HG03342 (cell line): ENCODE measurements at regions not wholly inside any gene's neighbourhood (a gene's known extent, or its start where the extent isn't known, plus 50 kb on each side); places are given as distances from the start of the nearest gene placed in this dataset.

ENCODE experiments used
- ATAC-seq: cut with Tn5 transposase; IDR thresholded peaks from one replicate; pipeline ENCODE4 v1.9.1; 2021; ENCODE audit warnings: mild to moderate bottlenecking, moderate library complexity; ENCODE audit not compliant: unreplicated experiment

- no peak for ATAC-seq
These were observed 129.1 kb downstream of the TPRA1 start for GRCh38 chr3:127461286-127461910.

GRCh38 chr3:127459891-127460290 is 130.6 kb downstream of the TPRA1 start:
- no peak for ATAC-seq

GRCh38 chr3:127458696-127459604 is 131.6 kb downstream of the TPRA1 start:
- ATAC-seq: no peak

- no peak for ATAC-seq
These were observed 132.9 kb downstream of the TPRA1 start for GRCh38 chr3:127457546-127458145.

GRCh38 chr3:127457094-127457475 is 133.4 kb downstream of the TPRA1 start:
- ATAC-seq: no peak

GRCh38 chr3:127456471-127457093 is 134.0 kb downstream of the TPRA1 start:
- no peak for ATAC-seq

GRCh38 chr3:127455541-127456450 is 134.7 kb downstream of the TPRA1 start:
- ATAC-seq: peak; percentile 74

- ATAC-seq: no peak
These were observed 135.6 kb downstream of the TPRA1 start for GRCh38 chr3:127454968-127455367.

GRCh38 chr3:127454051-127454450 is 136.5 kb downstream of the TPRA1 start:
- no peak for ATAC-seq

GRCh38 chr3:127452321-127452821 is 138.2 kb downstream of the TPRA1 start:
- no peak for ATAC-seq

- ATAC-seq: no peak
These were observed 139.2 kb downstream of the TPRA1 start for GRCh38 chr3:127451321-127451720.

GRCh38 chr3:127450331-127450730 is 140.2 kb downstream of the TPRA1 start:
- ATAC-seq: no peak

- no peak for ATAC-seq
These were observed 140.9 kb downstream of the TPRA1 start for GRCh38 chr3:127449486-127450212.

GRCh38 chr3:127448671-127449070 is 141.9 kb downstream of the TPRA1 start:
- no peak for ATAC-seq

GRCh38 chr3:127448161-127448561 is 142.4 kb downstream of the TPRA1 start:
- ATAC-seq: no peak

- ATAC-seq: no peak
These were observed 143.8 kb downstream of the TPRA1 start for GRCh38 chr3:127446756-127447155.

- ATAC-seq: no peak
These were observed 144.8 kb downstream of the TPRA1 start for GRCh38 chr3:127445581-127446343.

- no peak for ATAC-seq
These were observed 145.8 kb downstream of the TPRA1 start for GRCh38 chr3:127444761-127445160.
